Fibroblast of mammary gland (primary cell): ENCODE measurements at regions not wholly inside any gene's neighbourhood (a gene's known extent, or its start where the extent isn't known, plus 50 kb on each side); places are given as distances from the start of the nearest gene placed in this dataset.
"Not testable (repeated sequence)": the region's sequence is repeated elsewhere in the genome, so short reads cannot be mapped to it uniquely, and the experiment has no call there.

ENCODE experiments used
- DNase-seq: peaks from one replicate; pipeline ENCODE4 v3.0.0-alpha.2; 2010; ENCODE audit warnings: low read depth
- H3K4me3 ChIP-seq: 2 replicates; pipeline ENCODE4 v1.5.1; 2011; ENCODE audit warnings: low read depth, mild to moderate bottlenecking, low read length, moderate library complexity; ENCODE audit not compliant: control insufficient read depth
- TF ChIP-seq, protein P1 (sequence below): conservative IDR thresholded peaks from 2 replicates; pipeline ENCODE4 v1.5.1; 2011; ENCODE audit warnings: low read depth, low read length, inconsistent platforms; ENCODE audit not compliant: control insufficient read depth, insufficient read depth

DNA sequence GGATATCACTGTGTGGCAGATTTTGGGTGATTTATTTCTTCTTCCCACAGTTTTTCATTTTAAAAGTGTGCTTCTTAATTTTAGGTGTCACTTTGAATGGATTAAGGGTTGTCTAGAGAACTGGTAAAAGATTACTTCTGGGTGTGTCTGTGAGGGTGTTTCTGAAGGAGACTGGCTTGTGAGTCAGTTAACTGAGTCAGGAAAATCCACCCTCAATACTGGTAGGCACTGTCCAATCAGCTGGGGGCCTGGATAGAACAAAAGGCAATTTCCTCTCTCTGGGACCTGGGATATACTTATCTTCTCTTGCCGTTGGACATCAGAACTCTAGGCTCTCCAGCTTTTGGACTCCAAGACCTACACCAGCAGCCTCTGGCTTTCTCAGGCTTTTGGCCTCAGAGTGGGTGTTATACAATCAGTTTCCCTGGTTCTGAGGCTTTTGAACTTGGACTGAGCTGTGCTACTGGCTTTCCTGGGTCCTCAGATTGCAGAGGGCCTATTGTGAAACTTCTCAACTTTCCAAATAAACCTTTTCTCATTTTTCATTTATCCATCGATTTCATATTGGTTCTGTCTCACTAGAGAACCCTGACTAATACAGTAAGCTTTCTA, 413.1 kb downstream of the GBA3 start:
- TF ChIP-seq, protein P1, sequence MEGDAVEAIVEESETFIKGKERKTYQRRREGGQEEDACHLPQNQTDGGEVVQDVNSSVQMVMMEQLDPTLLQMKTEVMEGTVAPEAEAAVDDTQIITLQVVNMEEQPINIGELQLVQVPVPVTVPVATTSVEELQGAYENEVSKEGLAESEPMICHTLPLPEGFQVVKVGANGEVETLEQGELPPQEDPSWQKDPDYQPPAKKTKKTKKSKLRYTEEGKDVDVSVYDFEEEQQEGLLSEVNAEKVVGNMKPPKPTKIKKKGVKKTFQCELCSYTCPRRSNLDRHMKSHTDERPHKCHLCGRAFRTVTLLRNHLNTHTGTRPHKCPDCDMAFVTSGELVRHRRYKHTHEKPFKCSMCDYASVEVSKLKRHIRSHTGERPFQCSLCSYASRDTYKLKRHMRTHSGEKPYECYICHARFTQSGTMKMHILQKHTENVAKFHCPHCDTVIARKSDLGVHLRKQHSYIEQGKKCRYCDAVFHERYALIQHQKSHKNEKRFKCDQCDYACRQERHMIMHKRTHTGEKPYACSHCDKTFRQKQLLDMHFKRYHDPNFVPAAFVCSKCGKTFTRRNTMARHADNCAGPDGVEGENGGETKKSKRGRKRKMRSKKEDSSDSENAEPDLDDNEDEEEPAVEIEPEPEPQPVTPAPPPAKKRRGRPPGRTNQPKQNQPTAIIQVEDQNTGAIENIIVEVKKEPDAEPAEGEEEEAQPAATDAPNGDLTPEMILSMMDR: no peak
- no peak overlapping the region for H3K4me3 ChIP-seq
- no peak for DNase-seq

DNA sequence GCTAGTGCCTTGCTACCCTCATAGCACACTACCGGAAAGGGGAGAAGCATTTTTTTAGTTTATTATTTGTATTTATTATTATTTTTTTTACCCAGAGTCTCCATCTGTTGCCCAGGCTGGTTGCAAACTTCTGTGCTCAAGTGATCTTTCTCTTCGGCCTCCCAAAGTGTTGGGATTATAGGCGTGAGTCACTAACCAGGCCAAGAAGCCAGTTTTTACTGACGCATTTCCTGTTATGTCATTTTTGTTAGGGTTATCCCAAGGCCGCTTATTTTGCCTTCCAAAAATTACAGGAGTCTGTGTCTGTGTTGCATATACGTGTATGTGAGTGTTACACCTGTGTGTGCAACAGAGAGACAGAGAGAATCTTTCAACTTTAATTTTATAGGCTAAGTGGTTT, 404.5 kb downstream of the GBA3 start:
- H3K4me3 ChIP-seq: no peak overlapping the region
- TF ChIP-seq, protein P1: no peak
- peak; percentile 17 for DNase-seq

- DNase-seq: no peak
- no peak overlapping the region for H3K4me3 ChIP-seq
- TF ChIP-seq, protein P1: no peak
Measured at GRCh38 chr4:23091711-23092110, 399.0 kb downstream of the GBA3 start.

GRCh38 chr4:23085249-23085568, 392.5 kb downstream of the GBA3 start:
- TF ChIP-seq, protein P1: no peak
- no peak for DNase-seq

DNA sequence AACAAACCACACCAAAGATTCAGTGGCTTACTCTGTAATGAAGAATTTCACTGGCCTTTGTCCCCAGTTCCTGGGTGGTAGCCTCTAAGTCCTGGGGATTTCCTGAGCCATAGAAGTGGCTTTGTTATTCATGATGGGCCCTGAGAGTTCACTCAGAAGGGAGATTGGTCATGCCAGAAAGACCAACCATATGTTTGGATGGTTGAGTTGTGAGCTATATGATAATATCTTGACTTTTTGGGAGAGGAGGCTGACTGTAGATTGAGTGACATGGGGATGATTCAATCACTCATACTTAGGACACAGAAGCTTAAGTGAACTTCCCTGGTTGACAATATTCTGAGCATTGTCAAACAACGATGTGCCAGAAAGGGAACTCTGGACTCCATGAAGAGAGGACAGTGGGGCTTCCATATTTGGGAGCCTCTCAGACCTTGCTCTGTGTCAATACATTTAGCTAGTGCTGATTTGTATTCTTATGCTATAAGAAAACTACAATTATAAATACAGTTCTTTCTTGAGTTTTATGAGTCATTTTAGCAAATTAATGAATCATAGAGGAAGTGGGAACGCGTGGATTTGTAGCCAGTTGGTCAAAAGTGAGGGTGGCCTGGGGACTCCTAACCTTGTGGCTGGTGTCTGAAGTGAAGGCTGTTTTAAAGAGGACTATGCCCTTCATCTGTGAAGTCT, 392.0 kb downstream of the GBA3 start:
- H3K4me3 ChIP-seq: no peak overlapping the region
- TF ChIP-seq, protein P1: no peak
- DNase-seq: peak; percentile 1

More at GRCh38 chr4:23085249-23085568, 392.5 kb downstream of the GBA3 start:
- no peak overlapping the region for H3K4me3 ChIP-seq

DNA sequence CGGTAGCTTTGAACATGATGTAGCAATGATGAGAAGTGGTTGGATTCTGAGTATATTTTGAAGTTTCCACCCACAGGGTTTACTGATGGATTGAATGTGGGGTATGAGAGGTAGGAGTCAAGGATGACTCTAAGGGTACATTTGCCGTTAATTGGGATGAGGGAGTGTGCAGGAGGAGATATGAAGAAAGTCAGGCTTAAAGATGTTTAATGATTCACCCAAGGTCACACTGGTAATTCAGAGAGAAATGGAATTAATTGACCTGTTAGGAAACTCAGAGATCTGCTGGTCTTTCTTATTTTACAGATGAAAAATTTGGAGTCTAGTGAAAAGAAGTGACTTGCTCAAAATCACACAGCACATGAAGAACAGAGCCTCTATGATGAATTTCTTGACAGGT, 390.7 kb downstream of the GBA3 start:
- TF ChIP-seq, protein P1: no peak
- no peak for DNase-seq
- H3K4me3 ChIP-seq: no peak overlapping the region

DNA sequence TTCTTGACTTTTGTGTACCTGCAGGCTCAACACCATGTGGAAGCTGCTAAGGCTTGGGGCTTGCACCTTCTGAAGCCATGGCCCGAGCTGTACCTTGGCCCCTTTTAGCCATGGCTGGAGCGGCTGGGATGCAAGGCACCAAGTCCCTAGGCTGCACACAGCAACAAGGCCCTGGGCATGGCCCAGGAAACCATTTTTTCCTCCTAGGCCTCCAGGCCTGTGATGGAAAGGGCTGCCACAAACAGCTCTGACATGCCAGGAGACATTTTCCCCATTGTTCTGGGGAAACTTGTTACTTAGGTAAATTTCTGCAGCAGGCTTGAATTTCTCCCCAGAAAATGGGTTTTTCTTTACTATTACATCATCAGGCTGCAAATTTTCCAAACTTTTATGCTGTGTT, 387.4 kb downstream of the GBA3 start:
- H3K4me3 ChIP-seq, DNase-seq: not testable (repeated sequence)
